SIG-M5 (cell line): ENCODE measurements at regions not wholly inside any gene's neighbourhood (a gene's known extent, or its start where the extent isn't known, plus 50 kb on each side); places are given as distances from the start of the nearest gene placed in this dataset.

Experiments used
- DNase-seq: peaks from one replicate; lab custom pipeline; 2025; lab: John Stamatoyannopoulos, UW

- DNase-seq: no peak
These were observed 62.7 kb upstream of the LSM14A start for GRCh38 chr19:34109596-34109995.

- no peak for DNase-seq
These were observed 53.2 kb upstream of the LSM14A start for GRCh38 chr19:34118879-34119748.

- no peak for DNase-seq
These were observed 52.2 kb upstream of the LSM14A start for GRCh38 chr19:34120141-34120540.

GRCh38 chr19:34120846-34121639 lies 51.3 kb upstream of the LSM14A start:
- no peak for DNase-seq
